ENCODE measurements at regions not wholly inside any gene's neighbourhood (a gene's known extent, or its start where the extent isn't known, plus 50 kb on each side); places are given as distances from the start of the nearest gene placed in this dataset.

GRCh38 chr2:33897741-33898140, 298.6 kb upstream of the FAM98A start:
- no peak for DNase-seq (ENCODE audit: low spot score)

DNA sequence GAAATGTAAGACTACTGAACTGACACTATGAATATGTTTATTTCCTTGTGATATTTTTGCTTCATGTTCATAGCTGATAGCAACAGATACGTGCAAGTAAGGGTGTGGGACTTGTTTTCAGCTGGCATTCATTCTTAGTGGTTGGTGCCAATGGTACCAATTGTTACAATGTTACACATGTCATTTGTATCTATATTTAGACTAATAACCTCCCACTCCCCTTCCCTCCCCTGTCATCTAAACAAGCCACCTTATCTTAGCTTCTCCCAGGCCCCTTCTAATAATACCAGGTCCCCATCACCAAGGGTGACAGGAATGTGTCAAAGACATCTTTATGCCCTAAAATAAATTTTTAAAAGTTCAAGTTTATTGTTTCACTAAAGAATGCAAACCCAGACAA, 294.7 kb upstream of the FAM98A start:
- no peak for DNase-seq (ENCODE audit: low spot score)

DNA sequence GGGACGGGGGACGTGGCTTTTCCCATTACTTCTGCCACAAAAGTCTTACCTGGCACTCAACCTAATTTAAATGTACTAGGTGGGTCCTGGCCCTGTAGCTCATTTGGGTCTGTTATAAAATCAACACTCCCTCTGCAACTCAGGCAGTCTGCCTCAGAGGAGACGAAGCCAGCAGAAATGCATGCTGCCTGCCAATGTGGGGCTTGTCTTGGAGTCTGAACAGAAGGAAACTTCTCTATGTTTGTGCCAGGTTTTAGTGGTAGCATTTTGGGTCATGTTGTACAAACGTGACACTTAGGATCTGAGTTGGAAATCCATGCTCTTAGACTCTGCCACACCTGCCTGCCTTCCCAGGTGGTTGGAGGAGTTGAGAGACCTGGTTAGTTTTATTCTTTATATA, 292.5 kb upstream of the FAM98A start:
- DNase-seq (ENCODE audit: low spot score): no peak

GRCh38 chr2:33890686-33891085, 291.6 kb upstream of the FAM98A start:
- DNase-seq (ENCODE audit: low spot score): no peak

- DNase-seq (ENCODE audit: low spot score): no peak
Observed at GRCh38 chr2:33877348-33878016, 278.4 kb upstream of the FAM98A start.

DNA sequence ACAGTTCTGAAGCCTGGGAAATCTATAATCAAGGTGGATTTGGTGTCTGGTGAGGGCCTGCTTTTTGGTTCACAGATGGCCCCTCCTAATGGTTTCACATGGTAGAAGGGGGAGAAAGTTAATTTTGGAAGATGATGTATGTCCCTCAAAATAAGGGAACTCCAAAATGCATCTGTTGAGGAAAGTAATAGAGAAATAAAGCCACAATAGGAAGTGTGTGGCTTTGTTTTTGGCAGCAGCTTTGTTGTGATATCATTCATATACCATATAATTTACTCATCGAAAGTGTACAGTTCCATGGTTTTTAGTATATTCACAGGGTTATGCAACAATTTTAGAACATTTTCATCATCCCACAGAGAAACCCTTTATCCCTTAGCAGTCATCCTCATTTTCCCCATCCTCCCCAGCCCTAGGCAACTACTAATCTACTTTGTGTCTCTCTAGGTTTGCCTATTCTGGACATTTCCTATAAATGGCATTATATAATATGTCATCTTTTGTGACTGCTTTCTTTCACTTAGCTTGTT, 274.0 kb upstream of the FAM98A start:
- no peak for DNase-seq (ENCODE audit: low spot score)

- no peak for DNase-seq (ENCODE audit: low spot score)
Observed at GRCh38 chr2:33859811-33860461, 260.8 kb upstream of the FAM98A start.

DNA sequence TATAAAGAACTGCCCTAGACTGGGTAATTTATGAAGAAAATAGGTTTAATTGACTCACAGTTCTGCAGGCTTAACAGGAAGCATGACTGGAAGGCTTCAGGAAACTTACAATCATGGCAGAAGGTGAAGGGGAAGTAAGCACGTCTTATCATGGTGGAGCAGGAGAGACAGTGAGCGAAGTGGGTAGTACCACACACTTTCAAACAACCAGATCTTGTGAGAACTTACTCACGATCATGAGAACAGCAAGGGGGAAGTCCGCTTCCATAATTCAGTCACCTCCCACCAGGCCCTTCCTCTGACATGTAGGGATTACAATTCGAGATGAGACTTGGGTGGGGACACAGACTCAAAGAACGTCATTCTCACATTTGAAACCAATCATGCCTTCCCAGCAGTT, 260.1 kb upstream of the FAM98A start:
- no peak for DNase-seq (ENCODE audit: low spot score)

GRCh38 chr2:33848486-33848885, 249.4 kb upstream of the FAM98A start:
- DNase-seq (ENCODE audit: low spot score): no peak

DNA sequence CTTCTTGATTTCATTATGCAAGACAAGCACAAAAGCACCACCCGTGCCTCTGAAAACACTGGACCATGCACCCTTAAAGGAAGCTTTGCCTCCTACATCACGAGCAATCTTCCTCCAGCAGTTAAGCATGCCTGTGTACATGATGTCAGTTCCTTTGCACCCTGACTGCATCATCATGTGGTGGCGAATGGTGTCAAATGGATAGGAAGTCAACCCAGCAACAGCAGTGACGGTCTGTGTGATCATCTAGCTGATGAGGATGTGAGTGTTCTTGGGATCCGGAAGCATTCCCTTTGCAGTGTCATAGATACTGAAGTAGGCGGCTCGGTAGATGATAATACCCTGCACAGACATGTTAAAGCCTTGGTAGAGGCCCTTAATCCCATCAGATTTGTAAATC, 240.7 kb upstream of the FAM98A start:
- no peak for DNase-seq (ENCODE audit: low spot score)

DNA sequence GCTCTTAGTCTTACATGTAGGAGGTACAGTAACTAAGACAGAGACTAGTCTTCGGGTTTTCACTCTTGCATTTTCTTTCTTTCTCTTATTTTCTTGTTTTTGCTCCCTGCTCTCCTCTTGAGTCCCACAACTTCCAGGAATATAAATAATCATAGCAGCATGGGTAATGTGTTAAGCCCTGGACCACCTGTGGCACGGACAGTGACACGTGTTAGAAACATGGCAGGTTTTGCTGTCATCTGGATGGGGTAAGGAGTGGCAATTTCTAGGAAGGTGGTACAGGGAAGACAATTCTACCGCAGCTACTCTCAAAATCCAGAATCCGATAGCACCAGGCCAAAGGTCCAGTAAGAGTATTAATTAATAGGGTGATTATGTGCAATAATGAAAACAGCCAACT, 237.5 kb upstream of the FAM98A start:
- no peak for DNase-seq (ENCODE audit: low spot score)

GRCh38 chr2:33835911-33836310, 236.8 kb upstream of the FAM98A start:
- no peak for DNase-seq (ENCODE audit: low spot score)

DNA sequence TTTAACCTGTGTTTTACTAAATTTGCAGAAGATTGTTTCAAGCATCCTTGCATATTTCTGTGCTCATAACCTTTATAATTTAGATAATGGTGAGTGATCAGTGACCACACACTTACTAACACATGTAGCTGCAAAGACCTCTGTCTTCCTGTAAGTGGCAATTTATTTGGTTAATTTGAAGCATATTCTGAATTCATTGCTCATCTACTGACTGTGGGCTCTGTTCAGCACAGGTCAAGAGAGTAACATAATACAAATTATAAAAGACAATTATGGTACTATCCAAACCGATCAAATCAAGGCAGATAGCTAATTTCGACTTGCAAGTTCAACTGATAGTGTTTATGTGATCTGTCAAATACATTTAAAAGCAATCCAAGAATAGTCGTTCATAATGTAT, 223.9 kb upstream of the FAM98A start:
- DNase-seq (ENCODE audit: low spot score): no peak

GRCh38 chr2:33812707-33813106, 213.6 kb upstream of the FAM98A start:
- DNase-seq (ENCODE audit: low spot score): no peak

DNA sequence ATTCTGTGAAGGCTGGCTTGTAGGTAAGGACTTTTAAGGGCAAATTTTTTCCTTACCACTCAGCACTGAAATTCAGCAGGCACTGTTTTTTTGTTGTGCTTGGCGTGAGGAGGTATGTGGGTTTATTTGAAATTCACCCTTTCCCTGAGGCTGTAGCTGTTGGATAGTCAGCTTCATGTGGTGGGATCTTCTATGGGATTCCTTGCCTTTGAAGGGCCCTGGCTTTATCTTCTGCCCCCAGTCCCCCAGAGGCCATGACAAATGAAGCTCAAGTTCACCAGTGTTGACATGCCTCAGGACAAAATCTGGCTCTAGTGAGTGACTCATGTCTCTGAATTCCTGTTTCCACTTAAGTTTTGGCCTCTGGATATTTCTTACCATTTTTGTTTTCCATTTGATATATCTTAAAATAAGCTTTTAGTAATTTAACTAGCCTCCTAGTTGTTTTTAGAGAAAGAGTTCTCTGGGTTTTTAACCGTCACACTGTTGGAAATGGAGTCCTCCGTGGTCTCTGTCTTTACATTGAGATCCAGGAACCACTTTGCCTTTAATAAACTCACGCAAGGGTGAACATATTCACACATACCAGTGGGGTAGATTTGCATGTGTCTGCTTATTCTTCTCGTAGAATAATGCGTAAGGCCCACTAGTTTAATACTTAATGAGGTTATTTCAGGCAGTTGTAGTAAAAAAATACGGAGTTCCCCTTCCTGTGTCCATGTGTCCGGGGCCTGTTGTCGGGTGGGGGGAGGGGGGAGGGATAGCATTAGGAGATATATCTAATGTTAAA, 211.1 kb upstream of the FAM98A start:
- DNase-seq (ENCODE audit: low spot score): no peak

DNA sequence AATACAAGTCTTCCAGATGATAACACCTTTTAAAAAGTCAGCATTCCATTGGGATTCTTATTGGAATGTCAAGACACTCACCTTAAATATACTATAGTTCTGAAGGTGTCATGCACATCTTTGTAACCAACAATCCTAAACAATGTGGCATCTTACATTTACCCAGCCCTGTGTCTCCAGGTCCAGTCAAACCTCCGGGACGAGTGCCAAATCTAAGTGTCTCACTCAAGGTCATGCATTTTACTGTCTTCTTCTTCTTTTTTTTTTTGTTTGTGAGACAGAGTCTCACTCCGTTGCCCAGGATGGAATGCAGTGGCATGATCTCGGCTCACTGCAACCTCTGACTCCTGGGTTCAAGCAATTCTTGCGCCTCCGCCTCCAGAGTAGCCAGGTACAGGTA, 206.9 kb upstream of the FAM98A start:
- no peak for DNase-seq (ENCODE audit: low spot score)

- no peak for DNase-seq (ENCODE audit: low spot score)
Observed at GRCh38 chr2:33804155-33804554, 205.1 kb upstream of the FAM98A start.

DNA sequence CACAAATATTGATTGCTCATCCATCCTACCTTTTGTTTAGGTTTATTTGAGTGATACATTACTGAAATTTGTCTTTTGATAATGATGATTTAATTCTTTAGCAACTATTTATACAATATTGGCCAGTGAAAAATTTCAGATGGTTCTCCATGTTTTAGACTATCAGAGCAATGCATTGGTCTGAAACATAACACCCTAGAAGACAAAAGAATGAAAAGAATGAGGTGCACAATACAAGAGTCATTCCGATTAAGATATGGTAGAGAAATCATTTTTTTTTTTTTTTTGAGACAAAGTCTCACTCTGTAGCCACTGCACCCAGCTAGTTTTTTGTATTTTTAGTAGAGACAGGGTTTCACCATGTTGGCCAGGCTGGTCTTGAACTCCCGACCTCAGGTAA, 197.4 kb upstream of the FAM98A start:
- no peak for DNase-seq (ENCODE audit: low spot score)

DNA sequence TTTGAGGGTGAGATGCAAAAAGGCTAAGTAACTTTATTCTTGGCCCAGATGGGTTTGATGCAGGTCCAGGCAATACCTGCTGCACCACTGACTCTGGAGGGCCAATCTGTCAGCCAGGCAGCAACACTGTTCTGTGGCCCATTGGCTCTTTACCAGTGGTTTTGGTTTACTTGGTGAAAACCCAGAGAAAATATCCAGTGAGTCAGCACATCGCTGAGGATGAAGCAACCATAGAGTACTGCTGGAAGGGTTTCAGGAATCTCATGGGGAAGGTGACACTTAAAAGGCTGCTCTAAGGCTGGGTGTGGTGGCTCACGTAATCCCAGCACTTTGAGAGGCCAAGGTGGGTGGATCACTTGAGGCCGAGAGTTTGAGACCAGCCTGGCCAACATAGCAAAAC, 192.5 kb upstream of the FAM98A start:
- no peak for DNase-seq (ENCODE audit: low spot score)

DNA sequence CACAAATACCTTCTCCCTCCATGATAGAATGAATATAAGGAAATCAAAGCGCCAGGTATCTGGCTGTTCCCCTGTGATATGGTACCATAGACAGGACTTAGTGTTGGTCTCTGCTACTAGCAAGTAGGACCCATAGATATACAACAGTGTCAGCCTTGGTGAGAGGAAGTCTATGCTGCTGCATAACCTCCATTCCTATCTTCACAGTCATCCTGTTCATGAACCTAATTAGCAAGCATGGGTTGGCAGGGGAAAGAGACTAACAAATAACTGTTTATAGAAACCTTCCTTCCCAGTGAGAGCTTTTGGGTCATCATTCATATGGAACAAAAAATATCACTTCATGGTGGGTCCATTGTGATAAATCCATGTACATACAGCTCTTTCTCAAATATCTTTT, 188.9 kb upstream of the FAM98A start:
- DNase-seq (ENCODE audit: low spot score): no peak

DNA sequence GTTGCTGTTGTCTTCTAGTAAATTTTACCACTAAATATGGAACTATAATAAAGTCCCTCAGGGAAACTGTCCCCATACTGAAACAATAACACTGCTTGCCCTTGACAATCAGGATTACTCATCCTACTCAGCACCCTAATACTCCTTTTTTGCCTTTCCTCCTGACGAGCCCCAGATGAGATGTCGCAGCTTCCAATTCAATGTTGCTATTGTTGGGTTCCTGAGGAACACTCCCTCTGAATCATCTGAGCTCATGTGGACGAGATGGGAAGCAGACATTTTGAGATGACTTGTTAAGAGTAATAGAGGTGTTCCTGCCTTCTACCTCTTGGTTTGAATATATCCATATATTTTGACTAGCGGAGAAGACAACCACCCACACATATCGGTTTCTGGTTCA, 187.8 kb upstream of the FAM98A start:
- DNase-seq (ENCODE audit: low spot score): no peak

DNA sequence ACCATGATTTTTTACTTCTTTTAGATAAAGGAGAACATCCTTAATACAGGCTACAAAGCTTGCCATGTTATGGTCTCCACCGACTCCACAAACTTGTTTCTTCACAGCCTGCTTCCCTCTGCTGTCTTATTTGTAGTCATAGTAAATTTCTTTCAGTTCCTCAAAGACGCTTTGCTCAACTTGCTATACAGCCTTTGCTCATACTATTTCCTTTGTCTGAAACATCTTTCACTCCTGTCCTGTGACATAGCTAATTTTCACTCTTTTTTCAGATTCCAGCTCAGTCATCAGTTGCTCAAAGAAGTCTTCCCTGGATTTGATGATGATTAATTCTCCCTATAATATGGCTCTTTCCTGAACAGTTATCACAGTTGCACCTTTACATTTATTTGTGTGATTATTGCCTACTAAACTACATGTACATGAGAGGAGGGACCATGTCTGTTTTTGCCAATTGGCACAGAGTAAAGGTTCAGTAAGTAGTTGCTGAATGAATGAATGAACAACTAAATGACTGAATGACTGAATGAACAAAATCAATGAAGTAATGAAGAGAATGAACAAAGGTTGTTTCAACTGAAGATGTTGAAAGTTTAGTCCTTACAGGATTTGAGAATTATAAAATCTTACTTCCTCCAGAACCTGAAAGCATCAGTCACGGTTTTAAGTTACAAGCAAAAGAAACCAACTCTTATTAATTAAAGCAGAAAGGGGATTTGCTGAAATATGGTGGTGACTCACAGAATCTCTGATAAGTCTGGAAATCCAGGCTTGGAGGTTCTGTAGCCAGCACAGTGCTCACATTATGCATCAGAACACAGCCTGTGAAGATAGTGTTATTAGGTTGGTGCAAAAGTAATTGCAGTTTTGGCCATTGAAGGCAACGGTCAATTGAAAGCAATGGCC, 186.4 kb upstream of the FAM98A start:
- no peak for DNase-seq (ENCODE audit: low spot score)

Measured in ureter (tissue), 1 donor.